H9 (cell line): ENCODE measurements at regions not wholly inside any gene's neighbourhood (a gene's known extent, or its start where the extent isn't known, plus 50 kb on each side); places are given as distances from the start of the nearest gene placed in this dataset.

Experiments
- DNase-seq: peaks from one replicate; pipeline ENCODE4 v3.0.0-alpha.2; 2017
- H2AFZ ChIP-seq: one replicate; pipeline ENCODE4 v1.6.1; 2013; ENCODE audit warnings: mild to moderate bottlenecking, low read length, control low read depth, moderate library complexity
- H2AK5ac ChIP-seq: 2 replicates; pipeline ENCODE4 v1.6.1; 2013; ENCODE audit warnings: low read length, control low read depth, mixed read lengths; ENCODE audit not compliant: insufficient read length
- H2BK120ac ChIP-seq: one replicate; pipeline ENCODE4 v1.6.1; 2013; ENCODE audit warnings: low read depth, mild to moderate bottlenecking, low read length, control low read depth, inconsistent platforms; ENCODE audit not compliant: poor library complexity, severe bottlenecking
- H2BK12ac ChIP-seq: 2 replicates; pipeline ENCODE4 v1.6.1; 2013; ENCODE audit warnings: low read length, control low read depth, mixed read lengths, low read depth; ENCODE audit not compliant: insufficient read length
- H2BK15ac ChIP-seq: 2 replicates; pipeline ENCODE4 v1.6.1; 2013; ENCODE audit warnings: low read depth, low read length, control low read depth
- H2BK20ac ChIP-seq: one replicate; pipeline ENCODE4 v1.6.1; 2013; ENCODE audit warnings: low read depth, mild to moderate bottlenecking, low read length, control low read depth, inconsistent platforms; ENCODE audit not compliant: poor library complexity, severe bottlenecking
- H2BK5ac ChIP-seq: 2 replicates; pipeline ENCODE4 v1.6.1; 2013; ENCODE audit warnings: low read length, control low read depth, mixed read lengths; ENCODE audit not compliant: insufficient read length
- H3K14ac ChIP-seq: 2 replicates; pipeline ENCODE4 v1.6.1; 2013; ENCODE audit warnings: low read length, control low read depth; ENCODE audit not compliant: insufficient read depth
- H3K18ac ChIP-seq: 2 replicates; pipeline ENCODE4 v1.6.1; 2013; ENCODE audit warnings: low read depth, mild to moderate bottlenecking, mixed read lengths, low read length, control low read depth; ENCODE audit not compliant: insufficient read length
- H3K23ac ChIP-seq: 2 replicates; pipeline ENCODE4 v1.6.1; 2013; ENCODE audit warnings: low read length, control low read depth, mixed read lengths, low read depth; ENCODE audit not compliant: insufficient read length
- H3K23me2 ChIP-seq: 2 replicates; pipeline ENCODE4 v1.6.1; 2013; ENCODE audit warnings: low read depth, mild to moderate bottlenecking, mixed read lengths, low read length, control low read depth; ENCODE audit not compliant: insufficient read length, poor library complexity, severe bottlenecking
- H3K27ac ChIP-seq: 2 replicates; pipeline ENCODE4 v1.5.1; 2013; ENCODE audit warnings: low read length, control low read depth, mixed read lengths, low read depth; ENCODE audit not compliant: insufficient read length
- H3K27me3 ChIP-seq: 2 replicates; pipeline ENCODE4 v1.6.1; 2013; ENCODE audit warnings: low read length, control low read depth, inconsistent platforms; ENCODE audit not compliant: insufficient read depth
- H3K4ac ChIP-seq: 2 replicates; pipeline ENCODE4 v1.6.1; 2013; ENCODE audit warnings: low read depth, mild to moderate bottlenecking, control low read depth, inconsistent platforms, low read length, moderate library complexity
- H3K4me1 ChIP-seq: 2 replicates; pipeline ENCODE4 v1.6.1; 2013; ENCODE audit warnings: low read length, control low read depth, inconsistent platforms; ENCODE audit not compliant: insufficient read depth
- H3K4me2 ChIP-seq: 2 replicates; pipeline ENCODE4 v1.6.1; 2013; ENCODE audit warnings: low read length, control low read depth, mixed read lengths; ENCODE audit not compliant: insufficient read length, insufficient read depth
- H3K56ac ChIP-seq: 2 replicates; pipeline ENCODE4 v1.6.1; 2013; ENCODE audit warnings: low read depth, mild to moderate bottlenecking, mixed read lengths, low read length, control low read depth; ENCODE audit not compliant: insufficient read length
- H3K79me1 ChIP-seq: 2 replicates; pipeline ENCODE4 v1.6.1; 2013; ENCODE audit warnings: low read depth, mild to moderate bottlenecking, moderate library complexity, low read length, control low read depth, inconsistent platforms; ENCODE audit not compliant: insufficient read depth, poor library complexity, severe bottlenecking
- H3K79me2 ChIP-seq: 2 replicates; pipeline ENCODE4 v1.6.1; 2013; ENCODE audit warnings: low read length, control low read depth, inconsistent platforms; ENCODE audit not compliant: insufficient read depth
- H3K9ac ChIP-seq: 2 replicates; pipeline ENCODE4 v1.6.1; 2013; ENCODE audit warnings: low read length, control low read depth, mixed read lengths; ENCODE audit not compliant: insufficient read length; ENCODE audit errors: extremely low read depth
- H3K9me3 ChIP-seq: one replicate; pipeline ENCODE4 v1.6.1; 2013; ENCODE audit warnings: low read depth, low read length, inconsistent platforms; ENCODE audit not compliant: control insufficient read depth
- H3T11ph ChIP-seq: one replicate; pipeline ENCODE4 v1.6.1; 2013; ENCODE audit warnings: mild to moderate bottlenecking, low read length, control low read depth, inconsistent platforms
- H4K20me1 ChIP-seq: one replicate; pipeline ENCODE4 v1.6.1; 2013; ENCODE audit not compliant: control insufficient read depth, insufficient read length, insufficient read depth
- H4K5ac ChIP-seq: 2 replicates; pipeline ENCODE4 v1.6.1; 2013; ENCODE audit warnings: low read depth, mild to moderate bottlenecking, mixed read lengths, low read length, control low read depth; ENCODE audit not compliant: insufficient read length
- H4K8ac ChIP-seq: replicated peaks from 2 replicates; pipeline ENCODE4 v1.6.1; 2013; ENCODE audit warnings: low read length, control low read depth, mixed read lengths, low read depth; ENCODE audit not compliant: insufficient read length
- H4K91ac ChIP-seq: 2 replicates; pipeline ENCODE4 v1.6.1; 2013; ENCODE audit warnings: low read depth, mild to moderate bottlenecking, moderate library complexity, mixed read lengths, low read length, control low read depth; ENCODE audit not compliant: insufficient read length
- H3K27ac Mint-ChIP-seq, 3 experiments: 2 replicates in 2 of 3; 3 replicates in 1 of 3; pipeline ENCODE4 v1.8.0; 2020 to 2021; ENCODE audit warnings: mixed read lengths in 3 of 3, mild to moderate bottlenecking in 1 of 3, moderate library complexity in 1 of 3
- H3K27me3 Mint-ChIP-seq: 2 replicates; pipeline ENCODE4 v1.8.0; 2021; ENCODE audit warnings: low read depth, mild to moderate bottlenecking, moderate library complexity, mixed read lengths
- H3K36me3 Mint-ChIP-seq, 3 experiments: 2 replicates in 2 of 3; 3 replicates in 1 of 3; pipeline ENCODE4 v1.8.0; 2020 to 2021; ENCODE audit warnings: low read depth in 3 of 3, mixed read lengths in 3 of 3; ENCODE audit not compliant: insufficient read depth in 1 of 3
- H3K4me1 Mint-ChIP-seq, 2 experiments: 2 replicates each; pipeline ENCODE4 v1.8.0; 2020; ENCODE audit warnings: mixed read lengths in 2 of 2
- H3K4me3 Mint-ChIP-seq, 2 experiments: 2 replicates in 1 of 2; 3 replicates in 1 of 2; pipeline ENCODE4 v1.8.0; 2020 to 2021; ENCODE audit warnings: mild to moderate bottlenecking in 2 of 2, mixed read lengths in 2 of 2, moderate library complexity in 1 of 2
- H3K9me3 Mint-ChIP-seq, 2 experiments: 2 replicates in 1 of 2; 3 replicates in 1 of 2; pipeline ENCODE4 v1.8.0; 2020; ENCODE audit warnings: mild to moderate bottlenecking in 2 of 2, mixed read lengths in 2 of 2, moderate library complexity in 1 of 2
- CTCF ChIP-seq: fragments of 200-600 bp; sonication (generic); conservative IDR thresholded peaks from 3 replicates; pipeline ENCODE4 v1.8.0; 2021; ENCODE audit warnings: antibody characterized with exemption, mild to moderate bottlenecking
- WGBS: extraction: QIAGEN DNeasy Blood & Tissue Kit; methylation state at CpG from one replicate; pipeline ENCODE4 v1.1.7; 2013; ENCODE audit warnings: missing lambda C conversion rate, low lambda C conversion rate, mixed read lengths; ENCODE audit not compliant: insufficient read length; ENCODE audit errors: extremely low coverage; 5-methylcytosine and 5-hydroxymethylcytosine counted together

- Histone ChIP-seq H3K4me1 (no peaks in the 10 kb centered on the region), H3K18ac (no peak overlapping the region), H3K27ac (no peak overlapping the region), H3K14ac (no peak overlapping the region), H2AFZ (no peak overlapping the region), H3K9me3 (no peaks in the 10 kb centered on the region), H3K79me1 (no peaks in the 10 kb centered on the region), H3K56ac (no peak overlapping the region), H3K4me2 (no peak overlapping the region), H2AK5ac (no peak overlapping the region), H3K27me3 (no peaks in the 10 kb centered on the region), H3K23ac (no peak overlapping the region), H2BK15ac (no peak overlapping the region), H4K20me1 (no peaks in the 10 kb centered on the region), H3K9ac (no peak overlapping the region), H2BK12ac (no peak overlapping the region), H3K79me2 (no peaks in the 10 kb centered on the region), H4K5ac (no peak overlapping the region), H2BK20ac (no peak overlapping the region), H3K4ac (no peak overlapping the region), H2BK120ac (no peak overlapping the region), H4K91ac (no peak overlapping the region), H4K8ac (no peak overlapping the region), H2BK5ac (no peak overlapping the region), H3K23me2 (no peaks in the 10 kb centered on the region), H3T11ph (no peak overlapping the region)
- Mint-ChIP-seq H3K36me3 (peaks cover 2 to 17% (median 5%) of the 10 kb centered on the region in 3 experiments; a peak in 6 of 7 replicates), H3K4me1 (no peaks in the 10 kb centered on the region), H3K27me3 (peaks cover 3% of the 10 kb centered on the region), H3K4me3 (no peak overlapping the region), H3K9me3 (peaks cover 35 to 51% of the 10 kb centered on the region in 2 experiments), H3K27ac (no peak overlapping the region)
- no peak for DNase-seq
- WGBS, result no CpG with 5 or more reads among the region's 9 CpGs
- no peak for TF ChIP-seq CTCF
These were observed 474.3 kb downstream of the RSL24D1 start for GRCh38 chr15:54722342-54722986.
